ENCODE measurements at regions not wholly inside any gene's neighbourhood (a gene's known extent, or its start where the extent isn't known, plus 50 kb on each side); places are given as distances from the start of the nearest gene placed in this dataset.

DNA sequence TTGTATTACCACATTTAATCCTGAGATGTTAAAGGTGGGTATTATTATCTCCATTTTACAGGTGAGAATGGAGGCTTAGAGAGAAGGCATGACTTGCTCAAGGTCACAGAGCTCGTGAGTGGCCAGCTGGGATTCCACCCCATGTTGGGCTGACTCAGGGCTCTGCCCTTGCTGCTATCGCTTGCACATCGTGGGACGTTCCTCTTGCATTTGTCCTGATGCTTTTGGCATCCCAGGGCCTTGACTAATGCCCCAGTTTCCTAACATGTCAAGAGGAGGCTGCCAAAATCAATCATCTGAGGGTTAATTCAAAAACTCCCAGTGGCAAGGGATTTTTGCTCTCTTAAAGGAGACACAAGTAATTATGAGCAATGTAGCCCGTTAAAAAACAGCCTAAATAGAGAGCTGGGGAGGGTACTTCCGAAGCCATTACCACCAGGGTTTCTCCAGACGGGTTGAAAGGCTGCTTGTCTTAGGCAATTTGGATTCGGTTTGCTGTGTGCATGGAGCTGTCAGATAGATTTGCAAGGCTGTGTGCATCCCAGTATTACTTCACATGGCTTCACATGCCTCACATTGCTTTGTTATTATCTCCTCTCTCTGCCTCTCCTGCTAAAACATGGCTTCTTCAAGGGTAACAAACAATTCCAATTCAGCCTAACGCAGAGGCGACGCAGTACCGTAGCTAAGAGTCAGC is 347.4 kb downstream of the DRD1 start:
- Histone ChIP-seq H3K4me1 (no peaks in the 10 kb centered on the region), H3K27ac (no peak overlapping the region), H3K9me3 (replicated peaks) (no peaks in the 10 kb centered on the region; the same call in none of the 2 replicates), H3K4me3 (no peak overlapping the region), H3K36me3 (no peaks in the 10 kb centered on the region), H3K27me3 (no peaks in the 10 kb centered on the region)
- DNase-seq, result no peak

DNA sequence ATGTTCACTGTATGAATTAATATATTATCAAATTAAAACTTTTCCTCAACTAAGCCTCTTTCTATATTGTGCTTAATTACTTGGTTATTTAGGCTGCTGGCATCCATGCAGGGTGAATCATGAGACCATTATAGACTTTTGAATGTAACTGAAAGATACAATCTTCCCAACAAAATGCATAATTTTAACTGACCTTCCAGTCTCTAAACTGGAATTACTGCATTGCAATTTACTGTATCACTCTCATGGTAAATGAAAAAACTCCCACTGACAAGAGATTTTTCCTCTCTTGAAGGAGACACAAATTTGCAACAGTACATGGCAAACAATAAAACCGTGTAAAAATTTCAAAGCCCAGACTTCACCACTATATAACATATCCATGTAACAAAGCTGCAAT is 349.5 kb downstream of the DRD1 start:
- Histone ChIP-seq H3K9me3 (replicated peaks) (no peaks in the 10 kb centered on the region; the same call in none of the 2 replicates), H3K36me3 (no peaks in the 10 kb centered on the region), H3K4me1 (no peaks in the 10 kb centered on the region), H3K4me3 (no peak overlapping the region), H3K27me3 (no peaks in the 10 kb centered on the region), H3K27ac (no peak overlapping the region)
- no peak for DNase-seq

DNA sequence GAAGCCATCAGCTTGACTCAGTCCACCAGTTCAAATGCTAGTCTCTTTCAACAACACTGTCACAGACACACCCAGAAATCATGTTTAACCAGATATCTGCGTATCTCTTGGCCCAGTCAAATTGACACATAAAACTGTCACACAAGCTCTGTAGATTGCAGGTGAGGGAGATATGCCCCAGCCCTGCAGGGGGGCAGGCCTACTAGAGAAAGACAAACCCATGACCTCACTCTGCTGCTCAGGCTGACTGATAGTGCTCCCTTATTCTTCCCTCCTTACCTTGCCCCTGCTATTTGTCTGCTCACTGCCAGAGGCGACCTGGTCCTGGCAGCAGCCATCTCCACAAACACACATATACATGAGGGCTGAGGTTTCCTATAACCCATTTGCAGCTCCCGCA is 351.3 kb downstream of the DRD1 start:
- H3K27me3 ChIP-seq, result no peaks in the 10 kb centered on the region
- H3K9me3 ChIP-seq (replicated peaks), result no peaks in the 10 kb centered on the region; the same call in none of the 2 replicates
- H3K4me3 ChIP-seq, result no peak overlapping the region
- no peak for DNase-seq
- no peak overlapping the region for H3K27ac ChIP-seq
- no peaks in the 10 kb centered on the region for H3K36me3 ChIP-seq
- H3K4me1 ChIP-seq, result no peaks in the 10 kb centered on the region

DNA sequence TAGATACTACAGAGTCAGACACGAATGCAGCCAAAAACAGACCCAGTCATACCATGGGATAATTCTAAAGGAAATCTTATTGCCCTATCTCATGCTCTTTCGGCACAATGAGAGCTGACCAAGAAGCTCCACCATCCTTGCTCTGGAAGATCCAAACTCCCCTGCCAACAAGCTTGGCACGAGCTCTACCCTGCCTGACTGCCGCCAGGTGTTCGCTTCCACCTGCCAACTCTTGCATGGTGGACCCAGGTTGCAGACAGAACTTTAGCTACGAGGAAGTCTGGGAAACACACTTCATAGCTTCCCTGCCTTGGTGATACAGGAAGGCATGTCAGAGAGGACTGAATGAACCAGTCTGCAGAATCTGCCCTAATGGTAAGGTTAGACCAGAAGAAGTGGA is 355.0 kb downstream of the DRD1 start:
- H3K36me3 ChIP-seq, result no peaks in the 10 kb centered on the region
- H3K4me1 ChIP-seq, result no peaks in the 10 kb centered on the region
- no peak for DNase-seq
- no peak overlapping the region for H3K4me3 ChIP-seq
- H3K27ac ChIP-seq, result no peak overlapping the region
- no peaks in the 10 kb centered on the region for H3K27me3 ChIP-seq
- no peaks in the 10 kb centered on the region for H3K9me3 ChIP-seq (replicated peaks)

DNA sequence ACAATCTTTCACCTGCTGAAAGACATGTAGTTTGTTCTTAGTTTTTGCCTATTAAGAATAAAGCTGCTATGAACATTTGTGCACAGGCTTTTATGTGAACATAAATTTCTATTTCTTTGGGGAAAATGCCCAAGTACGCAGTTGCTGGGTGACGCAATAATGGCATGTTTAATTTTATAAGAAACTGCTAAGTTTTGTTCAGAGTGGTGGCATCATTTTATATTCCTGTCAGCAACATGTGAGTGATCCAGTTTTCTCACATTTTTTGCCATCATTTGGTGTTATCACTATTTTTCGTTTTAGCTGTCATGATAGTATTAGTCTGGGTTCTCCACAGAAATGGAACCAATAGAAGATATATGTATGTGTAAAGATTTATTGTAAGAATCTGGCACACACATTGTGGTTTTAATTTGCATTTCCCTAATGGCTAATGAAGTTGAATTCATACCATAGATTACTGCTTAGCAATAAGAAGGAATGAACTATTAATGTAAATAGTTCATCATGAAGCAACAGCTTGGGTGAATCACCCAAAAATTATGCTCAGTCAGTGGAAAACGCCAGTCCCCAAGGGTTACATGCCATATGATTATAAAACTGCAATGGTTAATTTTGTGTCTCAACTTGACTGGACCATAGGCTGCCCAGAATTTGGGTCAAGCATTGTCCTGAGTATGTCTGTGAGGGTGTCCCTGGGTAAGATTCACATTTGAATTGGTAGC is 358.6 kb downstream of the MSX2 start:
- H3K9me3 ChIP-seq (replicated peaks), result no peaks in the 10 kb centered on the region
- H3K27ac ChIP-seq, result no peak overlapping the region
- H3K4me1 ChIP-seq, result no peaks in the 10 kb centered on the region
- no peaks in the 10 kb centered on the region for H3K27me3 ChIP-seq
- no peak overlapping the region for H3K4me3 ChIP-seq
- H3K36me3 ChIP-seq, result no peaks in the 10 kb centered on the region
- no peak for DNase-seq

DNA sequence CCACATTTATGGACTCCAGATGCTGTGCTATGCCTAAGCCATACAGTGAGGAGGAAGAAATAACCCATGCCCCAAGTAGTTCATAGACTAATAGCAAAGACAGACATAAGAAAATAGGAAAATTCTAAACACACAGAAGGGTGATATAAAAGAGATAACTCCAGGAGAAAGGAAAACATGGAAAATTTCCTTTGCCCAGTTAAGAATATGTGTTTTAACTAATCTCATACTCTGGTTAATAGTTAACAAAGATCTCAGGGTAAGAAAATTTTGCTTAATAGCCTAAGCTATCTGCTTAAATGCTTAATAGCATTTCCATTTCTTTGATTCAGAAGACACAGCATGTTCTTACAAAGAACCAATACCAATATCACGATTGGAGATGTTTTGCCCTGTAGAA is 358.0 kb downstream of the MSX2 start:
- no peak overlapping the region for H3K4me3 ChIP-seq
- H3K27me3 ChIP-seq, result no peaks in the 10 kb centered on the region
- H3K9me3 ChIP-seq (replicated peaks), result no peaks in the 10 kb centered on the region
- H3K36me3 ChIP-seq, result no peaks in the 10 kb centered on the region
- no peak for DNase-seq
- no peaks in the 10 kb centered on the region for H3K4me1 ChIP-seq
- no peak overlapping the region for H3K27ac ChIP-seq

DNA sequence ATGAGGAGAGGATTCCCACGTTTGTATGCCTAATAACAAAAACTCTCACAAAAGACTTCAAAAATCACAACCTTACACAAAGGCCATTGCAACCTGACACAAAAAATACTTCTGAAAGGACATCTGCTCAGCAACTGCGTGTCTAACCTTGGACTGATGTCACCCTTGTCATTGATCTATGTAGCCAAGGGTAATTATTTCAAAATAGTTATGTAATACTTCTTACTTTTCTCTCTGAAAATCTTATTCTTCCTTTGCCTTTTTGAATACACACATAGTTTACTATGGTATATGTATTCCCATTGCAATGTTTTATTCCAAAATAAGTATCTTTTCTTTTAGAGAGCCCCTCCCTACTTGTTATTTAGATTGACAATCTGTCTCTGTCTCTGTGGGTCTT is 355.3 kb downstream of the MSX2 start:
- H3K4me1 ChIP-seq, result no peaks in the 10 kb centered on the region
- H3K27me3 ChIP-seq, result no peaks in the 10 kb centered on the region
- no peaks in the 10 kb centered on the region; the same call in 1 of the 2 replicates for H3K9me3 ChIP-seq (replicated peaks)
- DNase-seq, result no peak
- H3K36me3 ChIP-seq, result no peaks in the 10 kb centered on the region
- H3K27ac ChIP-seq, result no peak overlapping the region
- no peak overlapping the region for H3K4me3 ChIP-seq

DNA sequence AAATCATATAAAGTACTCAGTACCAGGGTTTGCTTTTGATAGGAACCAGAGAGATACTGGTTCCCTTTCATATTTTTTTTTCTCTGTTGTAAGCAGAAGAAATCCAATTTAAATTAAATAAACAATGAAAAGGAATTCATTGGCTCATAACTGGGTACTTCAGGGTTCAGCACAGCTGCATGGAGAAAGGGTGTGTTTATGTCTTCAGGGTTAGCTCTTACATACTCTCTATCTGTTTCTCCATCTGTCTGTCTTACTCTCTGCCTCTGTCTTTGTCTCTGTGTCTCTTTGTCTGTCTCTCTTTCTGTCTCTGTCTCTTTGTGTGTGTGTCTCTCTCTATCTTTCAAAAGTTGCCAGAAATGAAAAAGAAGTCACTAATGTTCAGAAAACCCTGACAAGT is 345.9 kb downstream of the MSX2 start:
- Histone ChIP-seq H3K9me3 (replicated peaks) (peaks cover 8% of the 10 kb centered on the region; the same call in 1 of the 2 replicates), H3K36me3 (no peaks in the 10 kb centered on the region), H3K27ac (no peak overlapping the region), H3K4me3 (no peak overlapping the region), H3K27me3 (no peaks in the 10 kb centered on the region), H3K4me1 (peaks cover 4% of the 10 kb centered on the region; the same call in 1 of the 2 replicates)
- no peak for DNase-seq

DNA sequence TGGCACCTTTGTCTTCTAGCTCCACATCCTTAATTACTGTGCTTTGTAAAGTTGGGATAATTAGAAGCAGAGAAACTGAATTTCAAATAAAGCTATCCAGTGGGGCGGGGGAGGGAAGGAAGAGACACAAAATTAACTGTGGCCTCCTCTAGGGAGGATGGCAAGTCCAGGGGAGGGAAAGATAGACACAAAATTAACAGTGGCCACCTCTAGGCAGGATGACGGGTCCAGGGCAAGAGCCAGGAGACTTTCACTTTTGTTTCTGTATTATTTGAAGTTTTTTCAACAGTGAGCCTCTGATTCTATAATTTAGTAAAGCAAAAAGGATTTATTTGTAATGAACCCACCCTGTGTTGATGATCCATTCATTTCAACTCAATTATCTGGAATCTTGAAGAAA is 335.9 kb downstream of the MSX2 start:
- H3K9me3 ChIP-seq (replicated peaks), result no peaks in the 10 kb centered on the region
- H3K4me1 ChIP-seq, result peaks cover 5% of the 10 kb centered on the region
- DNase-seq, result no peak
- H3K27me3 ChIP-seq, result no peaks in the 10 kb centered on the region
- no peaks in the 10 kb centered on the region for H3K36me3 ChIP-seq
- H3K27ac ChIP-seq, result peak overlapping the region; percentile 60
- H3K4me3 ChIP-seq, result peak overlapping the region; percentile 50

DNA sequence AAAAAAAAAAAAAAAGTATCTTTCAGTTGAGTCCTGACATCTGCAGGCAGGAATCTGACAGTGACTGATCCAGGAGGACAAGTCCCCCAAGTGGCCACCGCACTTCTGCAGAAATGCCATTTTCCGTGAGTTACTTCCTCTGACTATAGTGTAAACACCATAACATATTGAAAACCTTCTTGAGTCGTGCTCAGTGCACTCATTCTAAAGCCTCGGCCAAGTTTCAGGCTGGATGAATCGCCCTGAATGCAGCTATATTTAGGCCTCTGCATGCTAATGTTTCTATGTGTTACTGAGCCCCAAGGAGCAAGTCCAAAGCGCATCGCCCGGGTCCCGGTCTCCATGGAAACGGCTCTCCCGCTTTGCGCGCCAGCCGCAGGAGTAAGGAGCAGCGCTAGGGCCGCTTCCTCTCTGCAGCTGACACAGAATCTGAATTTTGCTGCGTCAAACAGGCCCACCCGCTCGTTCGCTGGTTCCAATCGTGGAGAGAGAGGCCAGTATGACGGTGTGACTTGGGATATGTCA is 335.4 kb downstream of the MSX2 start:
- Histone ChIP-seq H3K27me3 (no peaks in the 10 kb centered on the region), H3K27ac (peak overlapping the region; percentile 60), H3K4me3 (peak overlapping the region; percentile 50), H3K36me3 (no peaks in the 10 kb centered on the region), H3K4me1 (peaks cover 5% of the 10 kb centered on the region), H3K9me3 (replicated peaks) (no peaks in the 10 kb centered on the region)
- DNase-seq, result peak; percentile 86 to 88

DNA sequence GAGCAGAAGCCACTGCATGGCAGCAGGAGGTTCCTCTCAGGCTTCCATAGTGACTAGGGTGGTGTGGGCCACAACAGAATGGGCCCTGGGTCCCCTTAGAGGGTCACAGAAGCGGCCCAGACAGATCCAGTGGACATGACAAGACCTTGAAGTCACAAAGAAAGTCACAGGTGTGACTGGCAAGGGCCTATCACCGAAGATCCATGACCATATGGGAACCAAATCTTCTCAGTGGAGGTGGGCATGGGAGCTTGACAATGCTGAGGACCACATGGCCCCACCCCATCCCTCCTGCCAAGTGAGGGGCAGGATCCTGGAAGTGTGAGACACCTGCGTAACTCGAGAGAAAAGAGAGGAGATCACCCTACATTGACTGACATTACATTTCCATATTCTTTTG is 332.4 kb downstream of the MSX2 start:
- no peak for DNase-seq
- no peak overlapping the region for H3K4me3 ChIP-seq
- no peaks in the 10 kb centered on the region for H3K9me3 ChIP-seq (replicated peaks)
- H3K27me3 ChIP-seq, result no peaks in the 10 kb centered on the region
- H3K27ac ChIP-seq, result no peak overlapping the region
- peaks cover 20% of the 10 kb centered on the region for H3K4me1 ChIP-seq
- H3K36me3 ChIP-seq, result no peaks in the 10 kb centered on the region

DNA sequence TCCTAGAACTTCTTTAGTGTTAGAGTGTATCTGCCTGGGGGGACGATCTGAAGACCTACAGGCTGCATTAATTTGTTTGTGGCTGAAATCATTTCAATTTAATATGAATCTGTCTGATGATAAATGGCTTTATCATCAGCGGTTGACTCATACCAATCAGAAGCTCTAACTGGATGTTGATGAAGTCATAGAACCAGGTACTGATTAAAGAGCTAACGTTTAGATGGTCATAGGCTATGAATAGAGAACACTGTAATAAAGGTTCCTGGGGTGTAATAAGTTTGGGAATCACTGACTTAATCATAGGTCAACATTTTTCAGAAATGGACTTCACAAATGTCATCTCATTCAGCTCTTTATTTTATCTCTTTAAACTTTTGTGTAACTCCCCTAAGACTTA is 329.9 kb downstream of the MSX2 start:
- no peaks in the 10 kb centered on the region for H3K9me3 ChIP-seq (replicated peaks)

DNA sequence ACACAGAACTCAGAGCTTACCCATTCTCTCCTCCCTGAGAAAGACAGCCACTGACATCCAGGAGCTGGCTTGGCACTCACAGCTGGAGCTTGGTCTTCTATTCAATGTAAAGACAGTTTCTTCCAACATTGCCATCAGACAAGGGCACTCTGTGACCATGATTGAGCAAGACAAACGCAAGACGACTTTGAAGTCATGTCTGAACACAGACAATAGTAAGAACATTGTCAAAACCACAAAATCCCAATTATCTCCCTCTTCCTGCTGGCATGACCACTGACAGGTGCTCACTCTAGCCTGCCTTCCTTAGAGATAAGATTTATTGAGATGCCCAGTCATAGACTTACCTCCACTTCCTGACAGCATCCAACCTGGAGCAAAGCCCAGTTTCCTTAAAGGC is 328.0 kb downstream of the MSX2 start:
- peaks cover 44% of the 10 kb centered on the region for H3K4me1 ChIP-seq
- no peaks in the 10 kb centered on the region for H3K36me3 ChIP-seq
- H3K27ac ChIP-seq, result peak overlapping the region; percentile 50; the same call in 1 of the 2 replicates
- H3K27me3 ChIP-seq, result no peaks in the 10 kb centered on the region
- H3K9me3 ChIP-seq (replicated peaks), result no peaks in the 10 kb centered on the region
- DNase-seq, result peak; percentile 12 to 65
- H3K4me3 ChIP-seq, result no peak overlapping the region

More for the DNA sequence above, 329.9 kb downstream of the MSX2 start:
- Histone ChIP-seq H3K4me3 (no peak overlapping the region), H3K4me1 (peaks cover 32% of the 10 kb centered on the region), H3K27ac (no peak overlapping the region), H3K27me3 (no peaks in the 10 kb centered on the region), H3K36me3 (no peaks in the 10 kb centered on the region)
- DNase-seq, result no peak

DNA sequence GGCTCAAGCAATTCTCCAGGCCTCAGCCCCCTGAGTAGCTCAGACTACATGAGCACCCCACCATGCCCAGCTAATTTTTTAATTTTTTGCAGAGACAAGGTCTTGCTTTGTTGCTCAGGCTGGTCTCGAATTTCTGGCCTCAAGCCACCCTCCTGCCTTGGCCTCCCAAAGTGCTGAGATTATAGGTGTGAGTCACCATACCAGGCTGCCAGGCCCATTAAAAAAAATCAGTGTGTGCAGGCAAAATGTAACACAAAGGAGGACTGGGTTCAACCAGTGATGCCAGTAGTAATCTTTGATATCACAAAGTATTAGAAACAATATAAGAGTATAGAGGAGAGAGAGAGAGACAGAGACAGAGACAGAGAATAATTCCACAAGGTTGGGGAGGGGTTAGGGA is 322.7 kb downstream of the MSX2 start:
- Histone ChIP-seq H3K27me3 (no peaks in the 10 kb centered on the region), H3K9me3 (replicated peaks) (no peaks in the 10 kb centered on the region), H3K27ac (no peak overlapping the region), H3K4me3 (no peak overlapping the region), H3K36me3 (no peaks in the 10 kb centered on the region), H3K4me1 (peaks cover 47% of the 10 kb centered on the region)
- peak; percentile 25 to 42 for DNase-seq

DNA sequence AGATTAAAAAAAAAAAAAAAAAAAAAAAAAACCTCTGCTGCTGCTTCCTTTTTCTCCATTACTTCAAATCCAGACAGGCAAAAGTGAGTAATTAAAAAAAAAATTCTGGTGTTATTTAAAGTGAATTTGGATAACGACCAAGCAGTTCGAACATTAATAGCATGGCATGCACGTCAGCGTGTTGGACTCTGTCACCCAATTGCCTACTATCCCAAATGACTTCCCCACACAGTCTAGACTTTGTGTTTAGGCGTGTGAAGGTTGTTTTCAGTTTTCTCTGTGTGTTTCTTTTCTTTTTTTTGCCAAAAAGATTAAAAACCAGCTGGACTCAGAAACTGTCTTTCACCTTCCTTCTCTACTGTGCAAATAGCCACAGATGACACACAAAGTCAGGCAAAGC is 321.4 kb downstream of the MSX2 start:
- DNase-seq, result no peak
- H3K27me3 ChIP-seq, result no peaks in the 10 kb centered on the region
- H3K9me3 ChIP-seq (replicated peaks), result no peaks in the 10 kb centered on the region
- no peaks in the 10 kb centered on the region for H3K36me3 ChIP-seq
- H3K4me1 ChIP-seq, result peaks cover 38% of the 10 kb centered on the region
- no peak overlapping the region for H3K27ac ChIP-seq
- no peak overlapping the region for H3K4me3 ChIP-seq

Data from SJCRH30 (cell line).